A673 (cell line): ENCODE measurements at regions not wholly inside any gene's neighbourhood (a gene's known extent, or its start where the extent isn't known, plus 50 kb on each side); places are given as distances from the start of the nearest gene placed in this dataset.

Experiments
- EZH2 ChIP-seq: fragments of 200-600 bp; sonication (generic); IDR thresholded peaks from 2 replicates; pipeline ENCODE4 v1.6.1; 2017; ENCODE audit warnings: borderline replicate concordance, low read depth, mild to moderate bottlenecking, mixed read lengths, antibody characterized with exemption, low read length; ENCODE audit not compliant: poor library complexity, severe bottlenecking
- TF ChIP-seq, protein P1 (sequence below): fragments of 300-800, 200-600 bp; sonication (generic); conservative IDR thresholded peaks from 2 replicates; pipeline ENCODE4 v1.5.1; 2017; ENCODE audit warnings: low read depth, mild to moderate bottlenecking, antibody characterized with exemption, low read length, moderate library complexity, mixed read lengths

DNA sequence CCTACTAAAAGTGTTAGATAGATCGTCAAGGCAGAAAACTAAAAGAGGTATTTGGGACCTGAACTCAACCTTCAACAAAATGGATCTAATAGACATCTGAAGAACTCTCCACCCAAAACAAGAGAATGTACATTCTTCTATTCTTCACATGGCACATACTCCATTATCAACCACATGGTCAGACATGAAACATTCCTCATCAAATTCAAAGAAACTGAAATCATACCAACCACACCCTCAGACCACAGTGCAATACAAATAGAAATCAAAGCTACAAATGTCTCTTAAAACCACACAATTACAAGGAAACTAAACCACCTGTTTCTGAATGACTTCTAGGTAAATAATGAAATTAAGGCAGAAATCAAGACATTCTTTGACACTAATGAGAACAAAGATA is 984.1 kb upstream of the GBE1 start:
- TF ChIP-seq, protein P1, sequence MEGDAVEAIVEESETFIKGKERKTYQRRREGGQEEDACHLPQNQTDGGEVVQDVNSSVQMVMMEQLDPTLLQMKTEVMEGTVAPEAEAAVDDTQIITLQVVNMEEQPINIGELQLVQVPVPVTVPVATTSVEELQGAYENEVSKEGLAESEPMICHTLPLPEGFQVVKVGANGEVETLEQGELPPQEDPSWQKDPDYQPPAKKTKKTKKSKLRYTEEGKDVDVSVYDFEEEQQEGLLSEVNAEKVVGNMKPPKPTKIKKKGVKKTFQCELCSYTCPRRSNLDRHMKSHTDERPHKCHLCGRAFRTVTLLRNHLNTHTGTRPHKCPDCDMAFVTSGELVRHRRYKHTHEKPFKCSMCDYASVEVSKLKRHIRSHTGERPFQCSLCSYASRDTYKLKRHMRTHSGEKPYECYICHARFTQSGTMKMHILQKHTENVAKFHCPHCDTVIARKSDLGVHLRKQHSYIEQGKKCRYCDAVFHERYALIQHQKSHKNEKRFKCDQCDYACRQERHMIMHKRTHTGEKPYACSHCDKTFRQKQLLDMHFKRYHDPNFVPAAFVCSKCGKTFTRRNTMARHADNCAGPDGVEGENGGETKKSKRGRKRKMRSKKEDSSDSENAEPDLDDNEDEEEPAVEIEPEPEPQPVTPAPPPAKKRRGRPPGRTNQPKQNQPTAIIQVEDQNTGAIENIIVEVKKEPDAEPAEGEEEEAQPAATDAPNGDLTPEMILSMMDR, result no peak
- TF ChIP-seq EZH2, result no peak
